GM19463 (cell line): ENCODE measurements at regions not wholly inside any gene's neighbourhood (a gene's known extent, or its start where the extent isn't known, plus 50 kb on each side); places are given as distances from the start of the nearest gene placed in this dataset.
A peak's percentile ranks its signal among the peaks of the same experiment; 100 is the strongest.

Experiments used
- ATAC-seq: cut with Tn5 transposase; IDR thresholded peaks from one replicate; pipeline ENCODE4 v1.9.1; 2021; ENCODE audit warnings: mild to moderate bottlenecking, moderate library complexity; ENCODE audit not compliant: unreplicated experiment

DNA sequence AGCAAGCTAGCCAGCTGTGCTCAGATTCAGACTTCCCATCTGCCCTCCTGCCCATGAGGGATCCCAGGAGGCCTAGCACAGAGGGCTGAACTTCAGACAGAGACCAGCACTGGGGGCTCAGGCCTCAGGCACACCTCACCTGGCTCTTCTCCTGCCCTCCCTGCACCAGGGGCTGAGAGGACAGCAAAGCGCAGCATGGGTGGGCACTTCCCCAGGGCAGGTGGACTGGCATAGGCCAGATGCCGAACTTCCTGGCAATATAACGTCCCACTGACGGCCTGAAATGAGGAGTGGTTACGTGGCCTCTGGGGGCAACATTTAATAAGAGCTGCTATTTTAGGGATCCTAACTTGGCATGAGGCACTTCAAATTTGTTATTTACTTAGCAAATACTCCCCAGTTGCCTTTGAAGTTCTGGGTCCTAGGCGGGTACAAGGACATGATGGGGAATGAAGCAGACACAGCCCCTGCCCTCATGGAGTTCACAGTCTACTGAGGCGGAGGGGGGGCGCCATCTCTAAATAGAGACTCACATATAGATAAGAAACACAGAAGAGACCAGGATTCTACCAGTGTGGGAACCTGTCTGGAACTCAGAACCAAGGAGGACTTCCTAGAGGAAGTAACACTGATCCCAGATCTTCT lies 101.8 kb upstream of the ZMIZ1 start:
- no peak for ATAC-seq

GRCh38 chr10:78968300-78968942 lies 100.3 kb upstream of the ZMIZ1 start:
- ATAC-seq: no peak

GRCh38 chr10:78968943-78969342 lies 99.8 kb upstream of the ZMIZ1 start:
- ATAC-seq: no peak

GRCh38 chr10:78969719-78970118 lies 99.0 kb upstream of the ZMIZ1 start:
- no peak for ATAC-seq

GRCh38 chr10:78970261-78970660 lies 98.5 kb upstream of the ZMIZ1 start:
- no peak for ATAC-seq

GRCh38 chr10:78971094-78971682 lies 97.6 kb upstream of the ZMIZ1 start:
- ATAC-seq: no peak

DNA sequence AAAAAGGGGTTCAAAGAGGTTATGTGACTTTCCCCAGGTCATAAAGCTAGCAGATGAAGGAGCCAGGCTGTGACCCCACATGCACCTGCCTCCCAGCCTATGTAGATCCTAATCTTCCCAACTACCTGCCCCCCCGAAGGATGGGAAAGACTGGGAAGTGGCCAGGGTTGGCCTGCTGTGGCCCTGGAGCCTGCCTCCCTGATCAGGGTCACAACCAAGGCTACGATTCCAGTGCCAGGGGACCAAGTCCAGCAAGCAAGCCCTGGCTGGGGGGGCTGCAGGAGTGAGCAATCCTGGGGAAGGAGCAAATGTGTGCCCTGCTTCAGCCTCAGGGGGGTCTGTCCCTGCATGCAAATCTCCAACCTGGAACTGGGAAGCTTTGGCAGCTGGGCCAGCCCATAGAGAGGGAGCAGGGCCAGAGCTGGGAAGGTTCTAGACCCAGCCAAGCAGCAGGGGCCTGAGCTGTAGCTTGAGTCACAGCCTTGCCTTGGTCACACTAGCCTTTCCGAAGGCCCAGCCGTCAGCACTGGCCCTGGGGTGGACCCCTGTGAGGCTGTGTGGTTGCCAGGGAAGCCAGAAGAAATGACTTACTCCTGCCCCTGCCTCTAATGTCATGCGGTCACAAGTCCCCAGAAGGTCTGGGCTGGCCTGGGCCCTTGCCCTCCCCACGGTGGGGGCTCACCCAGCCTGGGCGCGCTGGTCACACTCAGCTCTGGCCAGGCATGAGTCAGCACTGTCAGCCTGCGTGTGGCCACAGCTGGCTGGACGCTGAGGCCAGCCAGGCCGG lies 96.4 kb upstream of the ZMIZ1 start:
- no peak for ATAC-seq

DNA sequence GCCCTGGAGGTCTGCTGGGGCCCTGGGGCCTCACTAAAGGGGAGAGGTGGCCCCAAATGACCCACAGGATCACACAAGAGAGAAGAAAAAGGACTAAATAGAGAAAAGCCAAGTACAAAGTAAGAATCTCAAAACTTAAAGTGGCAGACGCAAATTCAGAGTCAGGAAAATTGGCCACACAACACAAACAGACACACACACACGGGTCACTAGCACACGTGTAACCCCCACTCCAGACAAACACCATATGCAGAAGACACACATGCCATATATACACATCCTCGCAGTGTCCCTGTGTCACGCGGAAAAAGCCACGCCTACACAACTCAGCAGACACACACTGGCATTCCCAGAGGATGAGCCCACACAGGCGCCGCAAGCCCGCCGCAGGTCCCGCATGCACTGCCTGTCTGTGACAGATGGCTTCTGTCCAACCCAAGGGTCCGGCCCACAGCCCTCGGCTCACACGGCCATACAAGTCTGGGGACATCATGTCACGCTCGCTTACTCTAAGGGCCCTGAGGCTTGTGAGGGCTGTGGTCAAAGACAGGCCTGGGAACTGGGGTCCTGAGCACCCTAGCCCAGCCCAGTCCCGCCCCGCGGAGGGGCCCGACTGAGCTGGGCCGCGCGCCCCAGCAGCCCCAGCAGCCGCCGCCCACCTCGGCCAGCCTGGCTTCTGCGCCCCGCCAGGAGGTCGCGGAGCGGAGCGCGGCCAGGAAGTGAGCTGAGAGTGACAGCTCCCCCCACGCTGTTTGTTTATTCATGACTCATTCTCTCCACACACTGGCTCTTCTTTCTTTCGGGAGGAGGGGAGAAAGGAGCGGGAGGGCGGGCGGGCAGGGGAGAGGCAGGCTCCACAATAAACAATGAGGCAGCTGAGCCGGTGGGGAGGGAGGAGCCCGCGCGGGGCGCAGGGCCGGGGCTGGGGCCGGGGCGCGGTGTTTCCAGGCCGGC lies 95.5 kb upstream of the ZMIZ1 start:
- ATAC-seq: peak; percentile 90

- ATAC-seq: peak; percentile 47
Observed at GRCh38 chr10:78973901-78974616, 94.7 kb upstream of the ZMIZ1 start.

DNA sequence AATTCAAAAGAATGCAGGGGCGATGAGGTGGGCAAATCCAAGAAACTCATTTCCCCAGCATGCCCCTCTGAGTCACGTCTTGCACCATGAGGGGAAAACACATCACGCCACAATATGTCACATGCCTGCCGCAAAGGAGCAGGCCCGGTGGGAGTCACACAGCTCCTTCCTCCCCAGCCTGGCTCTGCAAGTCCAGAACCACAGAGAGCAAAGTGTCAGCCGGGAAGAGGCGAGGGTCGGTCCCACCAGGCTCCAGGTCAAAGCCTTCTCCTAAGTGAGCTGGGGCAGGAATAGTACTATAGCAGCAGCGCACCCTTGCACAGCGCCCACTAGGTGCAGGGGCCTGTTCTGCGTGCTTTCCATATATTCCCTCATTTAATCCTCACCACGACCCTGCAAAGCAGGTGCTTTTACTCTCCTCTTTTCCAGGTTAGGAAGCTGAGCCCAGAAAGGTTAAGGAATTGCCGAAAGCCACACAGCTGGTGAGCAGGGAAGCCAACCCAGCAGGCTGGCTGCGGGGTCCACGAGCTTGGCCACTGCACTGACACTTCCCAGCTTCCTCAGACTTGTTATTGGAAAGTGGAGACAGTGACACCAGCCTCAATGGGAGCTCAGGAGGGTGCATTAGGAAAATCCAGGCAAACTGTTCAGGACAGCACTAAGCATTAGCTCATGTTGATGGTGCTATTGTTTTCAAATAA lies 94.0 kb upstream of the ZMIZ1 start:
- no peak for ATAC-seq

DNA sequence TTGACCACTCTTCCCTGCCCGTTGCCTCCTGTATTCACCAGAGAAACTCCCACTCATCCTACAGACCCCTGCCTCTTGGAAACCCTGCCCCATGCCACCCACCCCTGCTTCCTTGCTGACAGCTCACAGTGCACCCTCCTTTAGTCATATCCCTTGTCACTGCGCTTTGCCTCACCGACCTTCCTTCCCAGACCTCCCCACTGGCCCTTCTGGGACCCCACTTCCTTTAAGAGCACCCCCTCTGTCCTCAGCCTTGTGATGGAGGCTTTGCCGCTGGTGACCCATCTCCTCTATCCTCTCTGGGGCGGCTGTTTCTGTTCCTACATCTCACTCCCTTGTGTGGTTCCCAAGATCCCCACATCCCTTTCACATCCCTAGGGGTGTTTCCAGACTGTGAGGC lies 92.8 kb upstream of the ZMIZ1 start:
- no peak for ATAC-seq

GRCh38 chr10:78976825-78977755 lies 91.7 kb upstream of the ZMIZ1 start:
- no peak for ATAC-seq

DNA sequence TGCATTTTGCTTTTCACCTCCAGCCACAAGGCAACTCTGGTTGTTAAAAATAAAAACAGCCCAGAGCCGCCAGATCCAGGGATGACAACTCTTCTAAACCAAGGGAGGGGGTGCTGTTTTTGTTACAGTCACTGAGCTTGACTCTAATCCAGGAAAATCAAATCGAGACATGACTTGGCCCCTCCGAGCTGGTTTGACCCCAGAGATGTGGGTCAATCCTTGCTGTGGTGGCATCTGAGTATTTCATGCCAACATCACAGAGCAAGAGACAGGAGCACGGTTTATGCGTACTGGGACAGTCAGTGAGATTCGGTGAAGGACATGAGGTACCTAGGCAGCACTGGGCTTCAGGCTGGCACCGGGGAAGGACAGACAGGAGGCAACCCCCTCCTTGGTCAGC lies 88.8 kb upstream of the ZMIZ1 start:
- ATAC-seq: no peak

GRCh38 chr10:78980354-78980753 lies 88.4 kb upstream of the ZMIZ1 start:
- ATAC-seq: no peak

DNA sequence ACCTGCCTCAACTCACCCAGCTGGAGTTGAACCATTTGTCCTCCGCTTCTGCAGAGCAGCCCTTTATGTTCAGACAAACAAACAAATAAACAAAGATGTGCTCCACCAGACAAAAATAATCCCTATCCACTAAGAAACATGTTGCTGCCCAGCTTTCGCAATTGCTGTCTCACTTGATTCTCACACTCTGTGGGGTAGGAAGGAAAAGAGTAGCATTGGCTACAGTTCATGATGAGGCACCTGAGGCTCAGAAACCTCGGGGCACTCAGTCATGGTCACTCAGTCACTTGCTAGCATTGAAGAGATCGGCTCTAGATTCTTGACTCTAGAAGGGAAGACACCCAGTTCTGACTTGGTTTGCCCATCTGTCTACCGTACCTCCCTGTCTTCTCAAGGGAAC lies 88.0 kb upstream of the ZMIZ1 start:
- ATAC-seq: no peak

DNA sequence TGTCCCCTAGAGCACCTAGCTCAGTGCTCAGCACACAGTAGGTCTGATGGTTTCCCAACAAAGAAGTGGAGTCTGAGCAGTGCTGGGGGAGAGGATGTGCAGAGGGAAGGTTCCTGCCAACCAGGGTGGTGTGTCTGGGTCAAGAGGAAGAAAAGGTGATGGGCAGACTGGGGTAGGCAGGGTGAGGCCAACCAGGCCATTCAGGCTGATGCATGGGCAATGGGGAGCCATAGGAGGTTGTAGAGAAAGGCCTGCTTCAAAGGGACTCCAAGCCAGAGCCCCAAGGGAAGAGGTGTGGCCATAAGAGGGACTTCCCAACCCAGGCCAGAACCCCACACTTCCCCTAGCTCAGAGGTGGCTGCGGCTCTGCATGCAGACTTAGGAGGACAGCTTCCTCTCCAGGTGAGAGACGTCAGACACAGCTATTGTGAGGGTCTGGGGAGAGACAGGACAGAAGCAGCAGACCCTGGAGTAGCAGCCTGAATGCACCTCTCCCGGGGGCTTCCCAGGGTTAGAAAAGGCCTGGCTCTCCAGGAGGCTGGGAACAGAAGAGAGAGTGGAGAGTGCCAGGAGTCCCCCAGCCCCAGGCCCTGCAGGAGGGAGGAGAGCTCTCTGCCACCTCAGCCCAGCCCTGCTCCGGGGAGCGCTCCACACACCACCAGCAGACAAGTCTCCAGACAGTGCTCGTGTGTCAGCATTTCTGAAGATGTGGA lies 87.4 kb upstream of the ZMIZ1 start:
- ATAC-seq: peak; percentile 92

GRCh38 chr10:78981970-78982281 lies 86.8 kb upstream of the ZMIZ1 start:
- ATAC-seq: no peak

DNA sequence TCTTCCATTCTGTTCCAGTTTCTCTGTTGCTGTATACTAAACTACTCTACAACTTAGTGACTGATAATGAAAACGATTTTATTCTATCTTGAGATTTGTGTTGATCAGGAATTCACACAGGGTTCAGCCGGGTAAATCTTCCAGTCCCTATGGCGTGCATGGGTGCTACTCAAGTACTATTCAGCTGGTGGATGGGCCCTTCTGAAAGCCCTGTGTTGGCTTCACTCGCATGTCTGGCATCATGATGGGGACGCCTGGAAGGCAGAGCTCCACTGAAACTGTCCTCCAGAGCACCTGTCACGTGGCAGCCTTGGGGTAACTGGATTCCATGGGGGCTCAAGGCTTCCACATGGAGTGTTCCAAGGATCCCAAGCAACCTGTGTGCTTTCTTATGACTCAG lies 86.0 kb upstream of the ZMIZ1 start:
- ATAC-seq: no peak
